WI38 (cell line): ENCODE measurements at regions not wholly inside any gene's neighbourhood (a gene's known extent, or its start where the extent isn't known, plus 50 kb on each side); places are given as distances from the start of the nearest gene placed in this dataset.

Experiments used
- H3K4me3 ChIP-seq: 2 replicates; pipeline ENCODE4 v1.5.1; 2011; ENCODE audit warnings: low read depth, mild to moderate bottlenecking, control low read depth, low read length
- TF ChIP-seq, protein P1 (sequence below): IDR thresholded peaks from 2 replicates; pipeline ENCODE4 v1.5.1; 2012; ENCODE audit warnings: low read depth, mild to moderate bottlenecking, control low read depth, low read length

DNA sequence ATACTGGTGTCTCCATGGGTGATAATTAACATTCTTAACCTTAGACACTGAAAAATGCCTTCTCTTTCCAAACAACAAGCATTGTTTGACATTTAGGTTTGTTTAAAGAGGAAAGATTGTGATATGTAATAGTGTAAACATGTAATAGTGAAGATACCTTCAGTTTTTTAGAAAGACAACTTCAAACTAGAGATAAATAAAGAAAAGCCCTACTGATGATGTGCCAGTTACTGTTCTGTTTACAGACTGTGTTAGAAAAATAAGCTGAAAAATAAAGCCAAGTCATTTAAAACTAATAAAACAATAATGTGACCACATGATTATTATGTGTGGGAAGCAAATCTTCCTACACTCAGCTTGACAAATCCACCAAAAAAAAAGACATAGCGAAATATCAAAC, 2035.3 kb upstream of the TENM3 start:
- no peak overlapping the region for H3K4me3 ChIP-seq
- TF ChIP-seq, protein P1, sequence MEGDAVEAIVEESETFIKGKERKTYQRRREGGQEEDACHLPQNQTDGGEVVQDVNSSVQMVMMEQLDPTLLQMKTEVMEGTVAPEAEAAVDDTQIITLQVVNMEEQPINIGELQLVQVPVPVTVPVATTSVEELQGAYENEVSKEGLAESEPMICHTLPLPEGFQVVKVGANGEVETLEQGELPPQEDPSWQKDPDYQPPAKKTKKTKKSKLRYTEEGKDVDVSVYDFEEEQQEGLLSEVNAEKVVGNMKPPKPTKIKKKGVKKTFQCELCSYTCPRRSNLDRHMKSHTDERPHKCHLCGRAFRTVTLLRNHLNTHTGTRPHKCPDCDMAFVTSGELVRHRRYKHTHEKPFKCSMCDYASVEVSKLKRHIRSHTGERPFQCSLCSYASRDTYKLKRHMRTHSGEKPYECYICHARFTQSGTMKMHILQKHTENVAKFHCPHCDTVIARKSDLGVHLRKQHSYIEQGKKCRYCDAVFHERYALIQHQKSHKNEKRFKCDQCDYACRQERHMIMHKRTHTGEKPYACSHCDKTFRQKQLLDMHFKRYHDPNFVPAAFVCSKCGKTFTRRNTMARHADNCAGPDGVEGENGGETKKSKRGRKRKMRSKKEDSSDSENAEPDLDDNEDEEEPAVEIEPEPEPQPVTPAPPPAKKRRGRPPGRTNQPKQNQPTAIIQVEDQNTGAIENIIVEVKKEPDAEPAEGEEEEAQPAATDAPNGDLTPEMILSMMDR, result no peak

GRCh38 chr4:180217070-180217469, 2026.1 kb upstream of the TENM3 start:
- TF ChIP-seq, protein P1, result no peak
- no peak overlapping the region for H3K4me3 ChIP-seq

DNA sequence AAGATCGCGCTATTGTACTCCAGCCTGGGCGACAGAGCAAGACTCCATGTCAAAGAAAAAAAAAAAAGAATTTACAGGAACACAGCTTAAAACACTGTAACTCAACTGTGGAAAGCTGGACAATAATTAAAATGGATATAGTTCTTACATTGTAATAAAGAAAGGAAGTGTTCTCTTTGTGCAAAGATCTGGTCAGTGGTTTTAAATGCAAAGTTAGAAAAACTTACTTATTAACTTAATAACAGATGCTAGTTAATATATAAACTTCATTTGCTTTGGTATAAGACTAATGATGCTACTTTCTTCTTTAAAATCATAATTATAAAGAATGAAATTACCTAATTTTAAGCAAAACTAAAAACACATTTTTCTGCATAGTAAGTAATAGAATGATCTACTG, 2024.1 kb upstream of the TENM3 start:
- no peak overlapping the region for H3K4me3 ChIP-seq
- TF ChIP-seq, protein P1, result no peak

DNA sequence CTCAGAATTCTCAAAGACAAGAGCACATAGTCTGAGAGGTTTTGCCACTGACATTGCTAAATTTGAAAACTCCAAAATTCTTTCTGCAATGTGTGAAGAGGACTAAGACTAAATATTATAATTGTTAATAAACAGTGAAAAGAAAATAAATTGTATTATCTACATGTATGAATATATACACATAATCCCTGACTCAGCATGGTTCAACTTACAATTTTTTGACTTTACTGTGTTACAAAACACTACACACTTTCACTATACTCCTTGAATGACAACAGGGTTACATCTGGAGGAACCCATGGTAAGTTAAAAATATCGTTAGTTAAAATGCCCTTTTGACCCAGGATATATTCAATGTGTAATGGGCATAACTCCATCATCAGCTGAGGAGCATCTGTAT, 2017.2 kb upstream of the TENM3 start:
- TF ChIP-seq, protein P1, result no peak
- H3K4me3 ChIP-seq, result no peak overlapping the region

DNA sequence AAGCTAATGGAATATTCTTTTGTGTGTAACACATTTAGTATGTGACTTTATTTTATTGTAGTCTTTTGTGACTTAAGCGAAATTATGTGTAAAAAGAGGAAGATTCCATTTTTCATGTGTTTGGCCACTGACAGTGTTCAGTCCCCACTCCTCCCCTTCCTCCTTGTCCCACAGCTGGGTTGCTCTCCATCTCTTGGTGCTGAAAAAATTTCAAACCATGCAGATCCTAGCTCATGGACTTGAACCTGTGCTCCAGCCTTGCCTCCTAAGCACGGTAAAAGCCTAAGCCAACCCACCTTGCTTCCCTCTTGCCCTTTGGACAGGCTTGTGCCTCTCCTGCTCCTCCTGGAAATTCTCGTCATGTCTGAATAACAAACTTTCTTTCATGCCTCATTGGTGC, 2008.5 kb upstream of the TENM3 start:
- H3K4me3 ChIP-seq, result no peak overlapping the region
- TF ChIP-seq, protein P1, result no peak

- TF ChIP-seq, protein P1, result no peak
Measured at GRCh38 chr4:180240670-180241069, 2002.5 kb upstream of the TENM3 start.

GRCh38 chr4:180253419-180253818, 1989.8 kb upstream of the TENM3 start:
- TF ChIP-seq, protein P1, result no peak
- H3K4me3 ChIP-seq, result no peak overlapping the region

More at GRCh38 chr4:180240670-180241069, 2002.5 kb upstream of the TENM3 start:
- H3K4me3 ChIP-seq, result no peak overlapping the region
